ENCODE measurements at regions not wholly inside any gene's neighbourhood (a gene's known extent, or its start where the extent isn't known, plus 50 kb on each side); places are given as distances from the start of the nearest gene placed in this dataset.
A peak's percentile ranks its signal among the peaks of the same experiment; 100 is the strongest.

GRCh38 chr11:110832080-110832479 lies 119.8 kb upstream of the ARHGAP20 start:
- no peak for DNase-seq (ENCODE audit: low read depth)

- DNase-seq (ENCODE audit: low read depth) = no peak
Observed at GRCh38 chr11:110830747-110831146, 118.5 kb upstream of the ARHGAP20 start.

- DNase-seq (ENCODE audit: low read depth) = no peak
Observed at GRCh38 chr11:110830344-110830743, 118.1 kb upstream of the ARHGAP20 start.

- DNase-seq (ENCODE audit: low read depth) = no peak
Observed at GRCh38 chr11:110829873-110830272, 117.6 kb upstream of the ARHGAP20 start.

GRCh38 chr11:110828086-110828485 lies 115.8 kb upstream of the ARHGAP20 start:
- DNase-seq (ENCODE audit: low read depth) = peak; percentile 44

- DNase-seq (ENCODE audit: low read depth) = no peak
Observed at GRCh38 chr11:110827276-110827675, 115.0 kb upstream of the ARHGAP20 start.

- no peak for DNase-seq (ENCODE audit: low read depth)
Observed at GRCh38 chr11:110824912-110825620, 112.8 kb upstream of the ARHGAP20 start.

GRCh38 chr11:110818032-110818687 lies 105.9 kb upstream of the ARHGAP20 start:
- DNase-seq (ENCODE audit: low read depth) = peak; percentile 80

- DNase-seq (ENCODE audit: low read depth) = no peak
Observed at GRCh38 chr11:110812086-110812733, 100.0 kb upstream of the ARHGAP20 start.

- DNase-seq (ENCODE audit: low read depth) = no peak
Observed at GRCh38 chr11:110809417-110810199, 97.4 kb upstream of the ARHGAP20 start.

- no peak for DNase-seq (ENCODE audit: low read depth)
Observed at GRCh38 chr11:110808248-110808647, 96.0 kb upstream of the ARHGAP20 start.

- DNase-seq (ENCODE audit: low read depth) = no peak
Observed at GRCh38 chr11:110807801-110808200, 95.6 kb upstream of the ARHGAP20 start.

GRCh38 chr11:110805756-110806155 lies 93.5 kb upstream of the ARHGAP20 start:
- no peak for DNase-seq (ENCODE audit: low read depth)

GRCh38 chr11:110802162-110802561 lies 89.9 kb upstream of the ARHGAP20 start:
- no peak for DNase-seq (ENCODE audit: low read depth)

GRCh38 chr11:110801328-110801727 lies 89.1 kb upstream of the ARHGAP20 start:
- no peak for DNase-seq (ENCODE audit: low read depth)

GRCh38 chr11:110798201-110798900 lies 86.1 kb upstream of the ARHGAP20 start:
- no peak for DNase-seq (ENCODE audit: low read depth)

GRCh38 chr11:110797453-110797852 lies 85.2 kb upstream of the ARHGAP20 start:
- DNase-seq (ENCODE audit: low read depth) = peak; percentile 56

GRCh38 chr11:110795112-110795624 lies 82.9 kb upstream of the ARHGAP20 start:
- DNase-seq (ENCODE audit: low read depth) = no peak

GRCh38 chr11:110793556-110793955 lies 81.3 kb upstream of the ARHGAP20 start:
- DNase-seq (ENCODE audit: low read depth) = no peak

GRCh38 chr11:110791621-110792020 lies 79.4 kb upstream of the ARHGAP20 start:
- no peak for DNase-seq (ENCODE audit: low read depth)

- no peak for DNase-seq (ENCODE audit: low read depth)
Observed at GRCh38 chr11:110787680-110788079, 75.4 kb upstream of the ARHGAP20 start.

All from M059J (cell line).